EL (cell line): ENCODE measurements at regions not wholly inside any gene's neighbourhood (a gene's known extent, or its start where the extent isn't known, plus 50 kb on each side); places are given as distances from the start of the nearest gene placed in this dataset.
"Not testable (repeated sequence)": the region's sequence is repeated elsewhere in the genome, so short reads cannot be mapped to it uniquely, and the experiment has no call there.

Experiments used
- DNase-seq: peaks from one replicate; pipeline ENCODE4 v3.0.0-alpha.2; 2016

DNA sequence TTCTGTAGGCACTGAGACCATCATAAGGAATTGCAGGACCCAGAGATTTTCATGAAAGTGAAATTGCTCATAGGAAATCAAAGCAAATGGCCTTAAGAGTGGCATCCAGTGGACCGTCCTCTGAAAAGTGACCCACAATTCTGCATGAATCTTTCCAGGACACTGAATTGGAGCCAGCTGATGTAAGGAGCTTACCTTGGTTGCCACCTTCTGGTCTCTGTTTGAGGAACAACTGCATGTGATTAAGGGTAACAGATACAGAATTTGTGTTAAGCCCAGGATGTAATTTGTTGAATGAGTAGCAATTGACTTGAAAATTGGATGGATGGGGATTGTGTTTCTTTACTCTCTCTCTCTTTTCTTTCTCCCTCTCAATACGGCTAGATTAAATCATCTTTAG lies 49.9 kb upstream of the GAS1 start:
- DNase-seq, result no peak

DNA sequence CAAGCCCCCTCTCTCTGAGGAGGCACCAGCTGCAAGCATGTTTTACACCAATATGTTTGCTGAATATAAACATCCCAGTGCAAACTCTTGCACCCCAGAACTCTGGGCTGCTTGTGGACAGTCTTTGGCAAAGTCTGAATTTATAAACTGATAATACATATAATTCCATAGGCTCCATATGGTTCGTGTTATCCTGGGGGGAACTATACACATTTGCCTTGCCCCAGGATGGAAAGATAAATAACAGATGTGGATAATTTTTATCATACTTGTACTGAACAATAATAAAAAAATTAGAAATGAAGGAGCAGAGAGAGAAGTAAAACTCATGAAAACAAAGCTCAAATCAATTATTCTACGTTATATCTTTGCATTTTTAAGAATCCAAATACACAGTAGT lies 50.6 kb upstream of the GAS1 start:
- no peak for DNase-seq

DNA sequence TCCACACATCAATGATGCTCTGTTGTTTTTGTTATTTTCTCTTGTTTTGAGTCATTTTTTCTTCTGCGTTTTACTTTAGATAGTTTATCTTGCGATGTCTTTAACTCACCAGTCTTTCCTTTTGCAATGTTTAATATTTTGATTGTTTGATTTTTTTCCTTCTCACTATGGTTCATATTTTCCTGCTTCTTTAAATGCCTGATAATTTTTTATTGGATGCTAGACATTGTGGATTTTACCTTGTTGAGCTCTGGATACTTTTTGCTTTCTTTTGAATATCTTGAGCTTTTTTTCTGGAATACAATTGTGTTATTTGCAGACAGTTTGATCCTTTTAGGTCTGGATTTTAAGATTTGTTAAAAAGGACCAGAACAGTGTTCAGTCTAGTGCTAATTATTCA lies 55.2 kb upstream of the GAS1 start:
- no peak for DNase-seq

DNA sequence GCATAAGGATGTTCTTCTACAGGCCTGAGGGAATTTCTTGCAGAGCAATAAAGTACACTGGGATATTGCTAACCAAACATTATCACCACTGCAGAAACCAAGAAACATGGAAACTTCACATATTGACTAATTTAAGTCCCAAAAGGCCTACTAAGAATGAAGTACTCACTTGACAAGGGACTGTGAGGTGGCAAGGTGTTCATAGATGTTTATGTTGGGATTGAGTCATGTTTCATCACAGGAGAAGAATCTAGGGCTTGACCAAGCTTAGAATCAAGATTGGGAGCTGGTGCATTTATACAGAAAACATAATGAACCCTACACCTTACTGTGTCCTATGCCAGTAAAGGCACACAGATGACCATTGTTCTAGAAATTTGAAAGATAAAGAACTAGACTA lies 56.7 kb upstream of the GAS1 start:
- no peak for DNase-seq

DNA sequence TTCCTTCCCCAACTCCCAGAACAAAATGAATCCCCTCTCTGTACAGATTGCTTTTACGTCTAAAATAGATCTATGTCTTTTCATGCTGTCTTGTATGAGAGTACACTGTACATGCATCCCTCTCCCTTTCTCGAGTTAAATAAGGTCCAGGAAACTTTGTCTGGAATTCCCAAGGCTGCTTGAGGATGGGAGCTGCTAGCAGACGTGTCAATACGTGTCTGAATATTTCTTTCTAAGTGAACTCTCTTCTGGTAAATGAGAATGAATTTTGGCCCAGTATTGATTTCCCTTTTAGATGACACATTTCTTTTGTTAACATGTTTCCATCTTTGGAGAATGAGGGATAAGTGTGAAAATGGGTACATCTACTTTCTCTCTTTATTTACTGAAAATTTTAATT lies 59.6 kb upstream of the GAS1 start:
- no peak for DNase-seq

DNA sequence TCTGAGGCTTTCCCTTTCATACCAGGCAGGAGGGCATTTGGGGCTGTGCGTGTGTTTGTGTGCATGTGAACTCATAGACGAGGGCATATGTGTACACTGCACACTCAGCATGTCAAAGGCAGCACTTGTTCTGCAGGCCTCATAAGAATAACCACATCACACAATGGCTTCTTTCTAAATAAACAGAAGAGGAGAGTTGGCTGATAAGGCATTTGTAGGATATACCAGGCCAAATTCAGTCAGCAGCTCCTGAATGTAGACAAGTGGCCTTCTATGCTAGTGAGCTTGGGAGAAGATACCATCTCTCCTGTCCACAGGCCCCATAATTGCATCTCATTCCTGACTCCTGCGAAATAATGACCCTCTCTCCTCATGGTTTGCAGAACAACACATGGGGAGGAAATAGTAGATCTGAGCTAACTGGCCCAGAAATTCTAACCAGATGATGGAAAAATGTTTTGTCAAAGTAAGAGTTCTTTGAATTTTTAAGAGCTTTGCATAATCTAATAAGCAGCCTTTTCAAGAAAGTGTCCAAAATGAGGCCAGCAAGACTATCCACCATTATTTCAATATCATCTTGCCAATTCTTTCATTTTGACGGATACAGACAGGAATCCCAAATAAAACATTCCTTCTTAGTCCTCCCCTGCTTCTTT lies 60.5 kb upstream of the GAS1 start:
- no peak for DNase-seq

DNA sequence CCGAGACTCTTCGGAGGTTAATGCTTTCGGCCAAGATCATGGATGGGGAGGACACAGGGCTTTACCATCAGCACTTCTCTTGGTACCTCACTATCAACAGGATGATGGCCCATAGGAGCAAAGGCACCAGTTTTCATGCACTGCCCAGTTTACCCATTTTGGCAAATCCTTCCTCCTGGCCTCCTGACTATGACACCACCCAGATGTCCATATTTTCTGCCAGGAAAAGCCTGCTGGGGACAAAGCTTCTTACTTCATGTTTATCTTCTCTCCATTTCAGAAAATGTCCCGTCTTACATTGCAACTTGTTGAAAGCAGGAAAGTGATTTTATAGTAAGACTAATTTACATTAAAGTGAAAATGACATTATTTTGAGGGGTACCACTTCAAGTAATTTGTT lies 61.4 kb upstream of the GAS1 start:
- no peak for DNase-seq

DNA sequence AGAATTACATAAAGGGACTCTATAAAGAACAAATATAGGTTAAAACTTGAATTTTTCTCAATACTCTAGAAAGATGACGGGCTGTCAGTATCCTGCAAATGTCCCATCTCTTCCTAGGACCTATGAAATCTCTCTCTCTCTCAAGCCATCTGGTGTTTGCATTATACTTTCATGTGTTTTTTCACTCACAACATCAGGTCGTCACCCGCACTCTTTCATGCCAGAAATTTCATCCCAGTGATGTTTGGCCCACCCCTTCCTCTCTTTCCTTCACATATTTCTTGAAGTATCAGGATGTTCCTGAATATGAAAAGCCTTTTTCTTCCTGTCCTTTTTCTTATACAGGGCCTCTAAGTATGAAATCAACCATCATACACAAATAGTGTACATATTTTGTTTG lies 63.3 kb upstream of the GAS1 start:
- DNase-seq, result no peak

DNA sequence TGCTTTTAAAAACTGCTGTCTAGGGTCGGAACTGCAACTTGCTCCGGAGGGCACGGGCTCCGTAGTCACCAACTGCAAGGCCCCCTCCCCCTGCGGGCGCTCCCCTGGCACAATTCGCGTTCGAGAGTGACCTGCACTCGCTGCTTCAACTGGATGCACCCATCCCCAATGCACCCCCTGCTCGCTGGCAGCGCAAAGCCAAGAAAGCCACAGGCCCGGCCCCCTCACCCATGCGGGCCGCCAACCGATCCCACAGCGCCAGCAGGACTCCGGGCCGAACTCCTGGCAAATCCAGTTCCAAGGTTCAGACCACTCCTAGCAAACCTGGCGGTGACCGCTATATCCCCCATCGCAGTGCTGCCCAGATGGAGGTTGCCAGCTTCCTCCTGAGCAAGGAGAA lies 64.2 kb upstream of the GAS1 start:
- DNase-seq, result no peak

DNA sequence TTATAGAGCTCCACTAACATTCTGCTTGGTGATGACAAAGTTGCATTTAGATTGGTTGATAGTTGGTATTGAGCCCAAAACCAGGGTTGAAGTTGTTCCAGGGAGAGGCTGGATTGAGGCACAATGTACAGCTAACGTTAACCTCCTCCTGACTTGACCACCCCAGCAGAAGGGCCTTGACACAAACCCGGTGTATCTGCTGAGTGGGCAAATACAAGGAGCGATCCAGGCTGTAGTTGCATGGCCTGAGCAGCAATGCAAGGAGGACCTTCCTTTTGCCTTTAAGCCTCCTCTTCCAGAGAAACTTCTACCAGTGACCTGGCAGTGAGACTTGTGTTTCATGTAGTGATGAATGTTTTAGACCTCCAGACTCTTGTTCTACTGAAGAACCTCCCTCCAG lies 66.2 kb upstream of the GAS1 start:
- no peak for DNase-seq

DNA sequence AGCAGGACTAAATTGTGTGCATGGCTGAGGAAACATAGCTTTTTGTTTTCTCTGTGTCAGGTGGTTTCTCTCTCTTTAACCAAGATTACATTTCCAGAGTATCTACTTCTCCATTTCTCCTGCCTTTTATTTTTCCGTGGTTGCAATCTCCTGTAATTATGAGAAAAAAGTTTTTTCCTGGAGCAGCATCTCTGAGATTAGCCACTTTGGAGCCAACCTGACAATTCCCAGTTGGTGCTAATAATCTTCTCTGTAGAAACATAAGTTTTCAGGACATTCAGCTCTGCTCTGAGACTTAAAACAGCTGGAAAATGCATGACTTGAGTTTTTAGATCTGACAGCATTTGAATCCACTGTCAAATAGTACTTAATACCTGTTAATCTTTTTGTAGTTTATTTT lies 67.1 kb upstream of the GAS1 start:
- DNase-seq, result no peak

DNA sequence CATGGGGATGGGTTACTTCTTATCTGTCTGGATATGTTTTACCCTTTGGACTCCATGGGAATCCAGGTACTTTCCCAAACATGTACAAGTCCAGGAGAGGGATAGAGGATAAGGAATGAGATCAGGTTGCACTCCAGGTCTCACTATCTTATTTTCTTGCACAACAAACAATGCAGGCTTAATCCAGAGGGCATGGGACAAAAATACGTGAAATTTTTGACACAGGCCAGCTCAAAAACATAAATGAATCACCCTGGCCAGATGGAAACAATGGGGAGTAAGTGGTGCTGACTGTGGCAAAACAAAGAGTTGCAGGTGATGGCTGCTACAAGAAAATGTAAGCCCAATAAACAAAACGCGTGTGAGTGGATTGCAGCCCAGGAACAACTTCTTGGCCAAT lies 69.4 kb upstream of the GAS1 start:
- DNase-seq, result no peak

DNA sequence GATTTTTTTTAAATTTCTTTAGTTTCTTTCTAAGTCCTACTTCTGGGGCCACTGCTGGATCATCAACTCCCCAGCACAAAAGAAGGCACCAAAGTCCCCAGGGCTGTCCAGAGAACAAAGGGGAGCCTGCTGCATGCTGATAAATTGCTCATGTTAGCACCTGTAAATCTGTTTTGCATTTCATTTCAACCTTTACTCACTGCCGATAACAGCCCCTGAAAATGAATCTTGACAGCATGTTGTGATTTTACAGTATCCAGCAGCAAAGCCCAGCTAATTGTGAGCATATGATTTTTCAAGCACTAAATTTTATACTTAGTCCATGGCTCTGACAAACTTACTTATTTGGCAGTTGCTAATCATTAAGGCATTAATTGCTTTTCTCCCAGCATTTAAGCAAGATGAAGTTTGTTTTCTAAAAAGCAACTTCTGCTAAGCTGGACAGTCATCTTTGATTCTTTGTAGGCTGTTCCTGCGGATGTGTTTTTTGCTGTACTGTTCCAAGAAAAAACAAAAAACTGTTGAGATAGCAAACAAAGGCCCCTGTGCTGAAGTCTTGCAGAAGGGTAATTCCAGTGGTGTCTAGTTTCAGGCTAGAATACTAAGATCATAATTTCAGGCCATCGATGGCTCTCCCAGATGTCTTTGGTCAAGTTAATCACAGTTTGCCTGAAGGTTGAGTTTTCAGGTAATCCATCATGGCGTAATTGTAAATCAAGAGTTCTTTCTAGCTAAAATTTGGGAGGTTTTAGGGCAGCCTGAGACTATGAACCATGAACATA lies 73.1 kb upstream of the GAS1 start:
- no peak for DNase-seq

DNA sequence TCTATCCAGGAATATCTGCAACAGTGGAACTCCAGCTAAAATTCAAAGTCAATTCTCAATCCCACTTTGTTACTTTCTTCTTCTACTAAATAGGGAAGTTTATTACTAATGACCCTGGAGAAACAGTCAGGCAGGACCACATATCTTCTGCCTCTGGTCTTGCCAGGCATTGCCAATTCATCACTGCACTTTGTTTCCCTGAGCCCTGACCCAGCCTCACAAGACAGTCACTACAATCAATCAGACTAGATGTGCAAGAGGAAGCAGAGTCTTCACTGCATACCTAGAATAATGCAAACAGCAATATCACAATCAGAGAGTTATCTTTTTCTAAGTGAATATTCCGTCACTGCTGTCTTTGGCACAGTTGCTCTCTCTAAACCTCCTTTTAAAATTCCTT lies 74.9 kb upstream of the GAS1 start:
- DNase-seq, result no peak

DNA sequence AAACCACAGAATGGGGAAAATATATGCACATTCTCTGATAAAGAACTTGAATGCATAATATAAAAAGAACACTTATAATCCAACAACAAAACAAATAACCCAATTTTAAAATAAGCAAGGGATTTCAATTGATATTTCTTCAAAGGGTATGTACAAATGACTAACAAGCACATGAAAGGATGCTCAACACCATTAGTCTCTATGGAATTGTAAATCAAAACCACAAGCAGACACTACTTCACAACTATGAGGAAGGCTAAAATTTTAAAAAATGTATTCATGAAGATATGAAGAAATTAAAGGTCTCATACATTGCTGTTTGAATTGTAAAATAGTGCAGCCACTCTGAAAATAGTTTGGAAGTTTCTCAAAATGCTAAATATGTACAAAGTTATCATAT lies 78.9 kb upstream of the GAS1 start:
- no peak for DNase-seq

DNA sequence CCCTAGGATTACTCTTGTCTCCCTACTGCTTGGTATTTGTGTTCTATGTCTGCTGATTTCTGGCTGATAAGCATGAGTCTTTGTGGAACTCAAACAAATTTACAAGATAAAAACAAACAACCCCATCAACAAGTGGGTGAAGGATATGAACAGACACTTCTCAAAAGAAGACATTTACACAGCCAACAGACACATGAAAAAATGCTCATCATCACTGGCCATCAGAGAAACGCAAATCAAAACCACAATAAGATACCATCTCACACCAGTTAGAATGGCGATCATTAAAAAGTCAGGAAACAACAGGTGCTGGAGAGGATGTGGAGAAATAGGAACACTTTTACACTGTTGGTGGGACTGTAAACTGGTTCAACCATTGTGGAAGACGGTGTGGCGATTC lies 81.5 kb upstream of the GAS1 start:
- DNase-seq, result not testable (repeated sequence)

DNA sequence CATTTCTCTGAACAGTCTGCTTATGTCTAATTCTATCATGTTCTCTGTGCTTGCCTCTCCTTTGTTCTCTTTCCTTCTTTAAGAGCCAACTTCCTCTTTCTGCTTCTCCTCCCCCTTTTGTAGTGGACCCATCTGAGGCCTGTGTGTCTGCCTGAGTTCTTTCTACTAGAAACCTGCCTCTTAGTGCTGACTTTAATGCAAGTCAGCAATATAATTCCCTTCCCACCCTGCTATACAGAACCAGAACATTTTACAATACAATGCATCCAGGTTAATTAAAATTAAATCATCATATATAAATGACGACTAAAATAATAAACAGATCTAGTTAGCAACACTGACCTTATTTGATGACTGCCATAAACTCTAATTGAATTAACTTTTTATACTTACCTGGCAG lies 82.6 kb upstream of the GAS1 start:
- no peak for DNase-seq

DNA sequence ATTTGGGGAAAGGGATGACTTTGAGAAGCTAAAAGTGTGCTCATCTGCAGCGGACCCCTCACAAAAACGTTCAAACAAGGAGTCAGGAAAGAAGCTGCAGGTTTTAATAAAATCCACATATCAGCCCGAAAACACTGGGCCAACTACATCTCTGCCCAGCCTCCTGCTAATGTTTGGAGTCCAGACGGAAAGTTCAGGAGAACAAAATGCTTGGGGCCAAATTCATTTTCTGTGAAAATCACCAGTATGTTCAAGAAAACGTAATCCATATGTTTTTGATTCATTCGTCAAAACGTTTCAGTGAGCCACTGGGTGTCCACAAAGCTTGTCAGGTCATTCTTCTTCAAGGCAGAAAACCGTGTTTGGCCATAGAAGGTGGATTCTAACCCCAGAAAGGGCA lies 87.5 kb upstream of the GAS1 start:
- DNase-seq, result no peak

DNA sequence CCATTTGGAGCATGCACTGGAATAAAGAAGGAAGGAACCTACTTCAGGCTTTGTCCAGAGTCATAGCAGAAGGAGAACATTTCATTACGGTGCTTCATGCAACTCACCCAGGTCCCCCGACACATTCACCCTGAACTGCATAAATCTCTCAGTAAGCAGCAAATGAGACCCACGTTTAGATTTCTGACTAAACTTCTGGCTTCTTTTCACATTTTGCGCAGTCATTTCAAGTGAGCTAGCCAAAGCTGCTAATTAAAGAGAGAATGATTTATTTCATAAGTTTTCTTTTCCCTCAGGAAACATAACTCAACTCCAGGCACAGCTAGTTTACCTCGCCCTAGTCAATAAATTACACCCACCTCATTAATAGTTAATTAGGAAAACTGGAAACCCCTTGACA lies 88.6 kb upstream of the GAS1 start:
- no peak for DNase-seq

DNA sequence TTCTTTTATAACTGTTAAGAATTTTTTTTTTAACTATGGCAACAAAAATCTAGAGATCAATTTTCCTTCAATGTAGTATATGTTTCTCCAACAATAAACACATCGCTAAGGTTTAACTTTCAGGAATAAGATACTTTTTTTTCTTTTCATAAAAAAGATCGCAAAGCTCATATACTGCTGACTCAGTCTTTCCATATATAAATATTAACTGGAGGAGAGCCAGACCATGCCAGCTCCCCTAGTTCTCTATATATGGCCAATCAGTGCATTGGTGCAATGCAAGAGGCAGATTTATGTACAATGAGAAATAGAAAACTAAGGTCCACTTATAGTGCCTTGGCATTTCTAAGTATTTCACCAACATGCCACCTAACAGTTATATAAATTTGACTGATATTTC lies 89.2 kb upstream of the GAS1 start:
- no peak for DNase-seq

DNA sequence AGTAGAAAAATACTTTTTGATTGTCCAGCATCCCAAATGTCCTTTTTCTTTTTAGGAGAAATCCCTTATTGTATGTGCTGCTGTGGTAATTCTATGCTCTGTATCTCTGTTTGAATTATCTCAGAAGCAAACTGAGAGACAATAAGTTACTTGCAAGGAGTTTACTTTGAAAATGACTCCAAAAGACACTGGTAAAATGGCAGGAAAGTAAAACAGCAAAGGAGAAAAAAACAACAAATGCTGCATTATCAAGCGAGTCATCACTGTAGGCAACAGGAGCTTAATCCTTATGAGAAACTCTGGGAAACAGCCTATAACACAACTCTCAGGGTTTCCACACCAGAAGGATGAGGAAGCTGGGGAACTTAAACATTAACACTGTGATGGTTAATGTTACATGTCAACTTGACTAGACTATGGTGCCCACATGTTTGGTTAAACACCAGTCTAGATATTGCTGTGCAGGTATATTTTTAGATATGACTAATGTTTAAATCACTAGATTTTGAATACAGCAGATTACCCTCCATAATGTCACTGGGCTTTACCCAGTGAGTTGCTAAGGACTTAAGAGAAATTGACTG lies 92.6 kb upstream of the GAS1 start:
- DNase-seq, result peak; percentile 27

DNA sequence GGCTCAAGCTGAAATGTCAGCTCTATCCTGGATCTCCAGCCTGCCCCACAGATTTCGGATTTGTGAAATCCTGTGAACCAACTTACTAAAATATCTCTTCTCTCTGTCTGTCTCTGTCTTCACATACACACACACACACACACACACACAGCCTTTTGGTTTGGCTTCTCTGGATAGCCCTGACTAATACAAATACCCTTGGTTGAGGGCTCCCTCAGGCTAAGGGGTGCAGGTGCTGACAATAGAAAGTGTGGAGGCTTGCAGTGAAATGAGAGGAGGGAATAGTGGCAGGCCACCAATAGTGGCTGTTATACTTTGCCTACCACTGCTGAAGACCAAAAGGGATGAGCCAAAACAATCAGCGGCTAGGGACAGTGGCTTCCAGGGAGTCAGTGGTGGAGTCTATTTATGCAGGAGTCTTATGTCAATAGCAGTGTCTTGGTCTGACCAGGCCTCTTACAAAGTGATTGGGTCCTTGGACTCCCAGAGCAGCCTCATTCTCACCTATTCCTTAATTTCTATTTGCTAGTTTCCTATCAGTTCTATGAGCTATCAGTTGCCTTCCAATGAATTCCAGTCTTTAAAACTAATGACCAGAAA lies 93.2 kb upstream of the GAS1 start:
- DNase-seq, result no peak

DNA sequence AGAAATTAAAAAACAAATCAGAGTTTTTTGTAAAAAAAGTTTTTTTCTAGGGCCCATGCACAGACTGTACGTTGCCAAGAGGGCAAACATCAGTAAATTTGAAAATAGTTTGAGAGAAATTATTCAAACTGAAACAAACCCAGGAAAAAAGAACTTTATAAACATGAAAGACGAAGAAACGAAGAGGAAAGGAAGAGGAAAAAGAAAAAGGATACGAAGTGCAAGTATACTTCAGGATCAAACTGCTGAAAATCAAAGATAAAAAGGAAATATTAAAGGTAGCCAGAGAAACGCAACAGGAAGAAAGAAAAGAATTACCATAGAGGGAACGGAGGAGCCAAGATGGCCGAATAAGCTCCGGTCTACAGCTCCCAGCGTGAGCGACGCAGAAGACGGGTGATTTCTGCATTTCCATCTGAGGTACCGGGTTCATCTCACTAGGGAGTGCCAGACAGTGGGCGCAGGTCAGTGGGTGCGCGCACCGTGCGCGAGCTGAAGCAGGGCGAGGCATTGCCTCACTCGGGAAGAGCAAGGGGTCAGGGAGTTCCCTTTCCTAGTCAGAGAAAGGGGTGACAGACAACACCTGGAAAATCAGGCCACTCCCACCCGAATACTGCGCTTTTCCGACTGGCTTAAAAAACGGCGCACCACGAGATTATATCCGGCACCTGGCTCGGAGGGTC lies 94.4 kb upstream of the GAS1 start:
- DNase-seq, result not testable (repeated sequence)
